ENCODE measurements at regions not wholly inside any gene's neighbourhood (a gene's known extent, or its start where the extent isn't known, plus 50 kb on each side); places are given as distances from the start of the nearest gene placed in this dataset.

DNA sequence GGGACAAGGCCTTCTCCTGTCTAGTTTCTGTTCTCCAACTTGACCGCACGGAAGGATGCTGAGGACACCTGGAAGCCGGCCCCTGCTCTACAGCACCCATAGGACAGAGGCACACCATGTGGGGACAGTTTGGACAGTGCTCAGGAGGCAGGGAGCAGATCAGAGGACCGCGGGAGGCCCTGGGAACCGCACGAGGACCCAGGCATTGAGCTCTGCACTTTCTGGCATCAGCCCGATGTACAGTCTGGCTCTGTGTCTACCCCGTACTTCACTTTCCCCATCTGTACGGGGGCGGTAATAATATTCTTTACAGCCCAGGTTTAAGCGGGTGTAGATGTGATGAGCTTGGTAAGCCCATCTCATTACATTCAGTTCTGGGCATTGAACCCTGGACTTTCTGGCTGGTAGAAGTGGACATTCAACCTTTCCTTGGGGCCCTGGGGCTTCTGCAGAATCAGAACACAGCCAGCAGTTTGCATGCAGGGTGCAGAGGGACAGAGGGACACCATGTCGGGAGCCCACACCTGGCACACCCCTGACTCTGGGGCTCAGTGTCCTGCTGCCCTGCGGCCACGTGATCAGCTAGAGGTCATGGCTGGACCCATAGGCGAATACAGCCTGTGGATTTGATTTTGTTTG, 258.7 kb downstream of the SEC14L1 start:
- no peak for DNase-seq

DNA sequence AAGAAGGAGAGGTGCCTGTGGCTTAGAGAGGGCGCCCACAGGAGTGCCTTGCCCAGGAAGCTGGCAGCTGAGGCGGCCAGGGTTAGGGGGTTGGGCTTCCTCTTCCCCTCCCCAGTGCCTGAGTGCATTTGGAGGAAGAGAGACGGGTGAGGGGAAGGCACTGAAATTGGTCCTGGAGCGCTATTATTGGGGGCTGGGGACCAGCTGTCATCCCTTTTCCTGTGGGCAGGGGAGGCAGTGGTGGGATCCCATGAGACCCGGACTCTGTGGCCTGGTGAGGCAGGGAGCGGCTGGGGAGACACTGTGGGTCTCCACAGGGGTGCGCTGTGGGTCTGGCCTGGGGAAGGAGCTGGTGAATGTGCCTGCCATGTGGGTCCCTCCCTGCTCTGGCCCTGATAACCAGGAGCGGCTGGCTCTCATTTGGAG, 259.7 kb downstream of the SEC14L1 start:
- no peak for DNase-seq

DNA sequence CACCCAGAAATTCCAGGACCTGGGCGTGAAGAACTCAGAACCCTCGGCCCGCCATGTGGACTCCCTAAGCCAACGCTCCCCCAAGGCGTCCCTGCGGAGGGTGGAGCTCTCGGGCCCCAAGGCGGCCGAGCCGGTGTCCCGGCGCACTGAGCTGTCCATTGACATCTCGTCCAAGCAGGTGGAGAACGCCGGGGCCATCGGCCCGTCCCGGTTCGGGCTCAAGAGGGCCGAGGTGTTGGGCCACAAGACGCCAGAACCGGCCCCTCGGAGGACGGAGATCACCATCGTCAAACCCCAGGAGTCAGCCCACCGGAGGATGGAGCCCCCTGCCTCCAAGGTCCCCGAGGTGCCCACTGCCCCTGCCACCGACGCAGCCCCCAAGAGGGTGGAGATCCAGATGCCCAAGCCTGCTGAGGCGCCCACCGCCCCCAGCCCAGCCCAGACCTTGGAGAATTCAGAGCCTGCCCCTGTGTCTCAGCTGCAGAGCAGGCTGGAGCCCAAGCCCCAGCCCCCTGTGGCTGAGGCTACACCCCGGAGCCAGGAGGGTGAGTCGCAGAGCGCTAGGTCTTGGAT, 261.5 kb downstream of the SEC14L1 start:
- no peak for DNase-seq

DNA sequence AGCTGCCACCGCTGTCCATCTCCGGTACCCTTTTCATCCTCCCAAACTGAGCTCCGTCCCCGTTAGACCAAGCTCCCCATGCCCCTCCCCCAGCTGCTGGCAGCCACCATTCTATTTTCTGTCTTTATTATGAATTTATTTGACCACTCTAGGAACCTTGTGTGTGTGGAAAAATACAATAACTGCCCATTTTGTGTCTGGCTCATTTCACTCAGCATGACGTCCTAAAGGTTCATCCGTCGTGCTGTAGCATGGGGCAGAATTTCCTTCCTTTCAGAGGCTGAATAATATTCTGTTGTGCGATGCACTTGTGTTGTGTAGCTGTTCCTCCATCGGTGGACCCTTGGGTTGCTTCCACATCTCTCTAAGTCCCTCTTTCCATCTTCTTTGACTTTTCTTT, 263.1 kb downstream of the SEC14L1 start:
- no peak for DNase-seq

DNA sequence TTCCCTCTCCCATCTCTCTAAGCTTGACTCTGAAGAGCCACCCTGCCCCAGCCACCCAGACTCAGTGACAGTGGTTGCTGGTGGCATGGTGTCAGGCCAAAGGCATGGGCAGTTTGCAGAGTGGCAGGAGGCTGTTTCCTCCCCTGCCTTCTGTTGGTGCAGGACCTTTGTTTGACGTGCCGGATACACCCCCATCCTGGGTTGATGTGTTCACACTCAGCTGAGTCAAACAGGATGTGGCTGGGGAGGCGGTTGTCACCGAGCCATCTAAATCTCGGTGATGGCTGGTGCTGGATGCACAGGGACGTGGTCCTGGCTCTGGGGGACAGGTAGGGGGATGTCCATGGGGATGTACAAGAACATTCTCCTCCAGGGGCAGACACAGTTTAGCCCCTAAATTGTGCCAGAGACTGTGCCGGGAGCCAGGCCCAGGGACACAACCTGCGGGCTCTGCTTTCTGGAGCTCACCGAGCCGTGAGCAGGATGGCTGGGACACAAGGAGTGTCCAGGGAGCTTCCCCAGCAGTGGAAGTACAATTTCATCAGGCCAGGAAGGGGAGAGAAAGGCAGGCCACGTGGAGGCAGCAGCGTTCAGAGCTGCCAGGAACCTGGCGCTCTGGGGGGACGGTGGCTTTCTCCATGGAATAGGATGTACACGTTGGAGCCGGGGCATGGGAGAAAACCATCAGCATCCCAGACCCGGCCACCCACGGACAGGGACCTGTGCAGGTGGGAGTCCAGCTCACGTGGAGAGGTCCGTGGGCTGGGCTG, 264.2 kb downstream of the SEC14L1 start:
- no peak for DNase-seq

DNA sequence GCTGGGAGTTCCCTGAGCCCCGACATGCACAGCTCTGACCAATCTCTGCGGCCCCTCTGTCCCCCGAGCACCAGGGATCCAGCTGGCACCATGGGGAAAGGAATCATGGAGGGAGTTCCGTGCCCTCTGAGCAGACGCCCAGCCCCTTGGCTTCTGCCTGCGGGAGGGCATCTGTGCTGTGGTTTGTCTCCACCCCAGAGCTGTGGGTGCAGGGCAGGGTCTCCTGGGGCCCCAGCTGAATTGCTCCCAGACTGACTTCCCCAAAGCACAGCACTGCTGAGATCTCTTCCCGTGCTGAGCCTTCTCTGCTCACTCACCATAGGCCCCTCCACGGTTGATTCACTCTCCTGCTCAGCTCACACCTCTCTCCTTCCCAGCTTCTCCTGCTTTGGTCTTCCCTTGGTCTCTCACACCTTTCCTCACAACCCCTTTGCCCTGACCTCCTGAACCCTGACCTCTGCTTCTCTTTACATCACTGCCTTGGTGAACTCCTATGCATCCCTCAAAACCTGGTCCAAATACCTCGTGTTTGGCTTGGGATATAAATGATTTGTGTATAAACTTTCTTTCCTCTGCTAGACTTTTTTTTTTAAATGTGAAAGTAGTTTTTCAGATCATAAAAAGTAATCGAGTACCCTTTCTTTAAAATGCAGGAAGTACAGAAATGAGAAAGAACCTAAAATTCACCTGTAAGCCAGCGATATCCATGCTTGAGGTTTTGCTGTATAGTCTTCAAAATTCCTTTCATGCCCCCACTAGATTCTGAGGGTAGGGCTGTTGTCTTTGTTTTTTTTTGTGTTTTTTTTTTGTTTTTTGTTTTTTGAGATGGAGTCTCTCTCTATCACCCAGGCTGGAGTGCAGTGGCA, 265.3 kb downstream of the SEC14L1 start:
- DNase-seq, result no peak

DNA sequence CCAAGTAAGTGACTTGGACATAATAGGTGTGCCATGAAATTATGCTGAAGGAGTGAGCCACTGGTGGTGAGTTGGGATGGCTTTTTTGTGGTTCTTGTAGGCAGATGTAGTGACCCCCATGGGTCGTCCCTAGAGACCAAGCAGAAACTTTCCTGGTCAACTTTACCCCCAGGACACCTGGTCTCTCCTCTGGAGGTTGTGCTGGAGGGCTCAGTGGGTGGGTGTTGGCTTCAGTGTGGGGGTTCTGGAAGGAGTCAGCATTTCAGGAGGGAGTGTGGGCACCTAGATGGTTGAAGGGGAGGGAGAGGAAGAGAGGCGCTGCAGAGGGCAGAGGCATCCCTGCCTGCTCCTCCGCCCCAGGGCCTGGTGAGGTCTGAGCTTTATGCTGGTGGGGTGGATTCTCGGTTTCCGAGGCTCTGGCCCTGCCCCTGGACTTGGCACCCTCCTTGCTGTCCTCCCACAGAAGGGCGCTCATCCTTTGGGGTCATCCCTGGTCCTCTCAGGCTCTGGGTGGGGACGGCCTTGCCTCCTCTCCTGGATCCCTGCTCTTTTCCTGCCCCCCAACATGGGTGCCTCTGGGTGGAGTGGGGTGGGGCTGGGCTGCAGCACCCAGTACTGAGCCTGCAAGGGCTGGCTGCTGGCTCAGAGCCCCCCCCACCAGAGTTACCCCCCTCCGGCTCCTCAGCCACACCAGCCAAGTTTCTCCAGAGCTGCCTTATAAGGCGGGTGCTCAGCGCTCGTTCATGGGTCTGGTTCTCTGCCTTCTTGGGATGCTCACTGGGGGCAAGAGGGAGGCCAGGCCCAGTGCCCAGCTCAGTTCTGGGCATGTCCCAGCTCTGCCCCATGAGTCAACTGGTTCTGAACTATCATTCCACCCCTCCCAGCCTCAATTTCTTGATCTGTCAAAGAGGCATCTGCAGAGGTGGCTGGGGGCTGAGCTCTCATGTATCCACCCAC, 266.8 kb downstream of the SEC14L1 start:
- DNase-seq, result no peak

DNA sequence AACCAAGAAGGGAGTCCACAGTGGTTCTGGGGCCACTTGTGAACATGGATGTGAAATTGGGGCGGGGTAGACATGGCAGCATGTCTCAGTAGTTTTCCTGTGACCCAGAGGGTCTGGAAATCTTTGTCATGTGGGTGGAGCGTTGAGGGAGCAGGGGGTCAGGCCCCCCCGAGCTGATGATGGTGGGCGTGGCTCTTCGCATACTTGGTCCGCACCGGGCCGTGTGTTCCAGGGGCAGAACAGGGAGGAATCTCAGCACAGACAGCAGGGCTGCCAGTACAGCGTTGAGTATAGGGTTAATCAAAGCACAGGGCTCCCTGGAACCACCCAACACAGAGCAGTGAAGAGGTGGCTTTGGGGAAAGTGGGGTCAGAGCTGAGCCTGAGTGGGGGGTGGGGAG, 267.5 kb downstream of the SEC14L1 start:
- DNase-seq, result no peak

DNA sequence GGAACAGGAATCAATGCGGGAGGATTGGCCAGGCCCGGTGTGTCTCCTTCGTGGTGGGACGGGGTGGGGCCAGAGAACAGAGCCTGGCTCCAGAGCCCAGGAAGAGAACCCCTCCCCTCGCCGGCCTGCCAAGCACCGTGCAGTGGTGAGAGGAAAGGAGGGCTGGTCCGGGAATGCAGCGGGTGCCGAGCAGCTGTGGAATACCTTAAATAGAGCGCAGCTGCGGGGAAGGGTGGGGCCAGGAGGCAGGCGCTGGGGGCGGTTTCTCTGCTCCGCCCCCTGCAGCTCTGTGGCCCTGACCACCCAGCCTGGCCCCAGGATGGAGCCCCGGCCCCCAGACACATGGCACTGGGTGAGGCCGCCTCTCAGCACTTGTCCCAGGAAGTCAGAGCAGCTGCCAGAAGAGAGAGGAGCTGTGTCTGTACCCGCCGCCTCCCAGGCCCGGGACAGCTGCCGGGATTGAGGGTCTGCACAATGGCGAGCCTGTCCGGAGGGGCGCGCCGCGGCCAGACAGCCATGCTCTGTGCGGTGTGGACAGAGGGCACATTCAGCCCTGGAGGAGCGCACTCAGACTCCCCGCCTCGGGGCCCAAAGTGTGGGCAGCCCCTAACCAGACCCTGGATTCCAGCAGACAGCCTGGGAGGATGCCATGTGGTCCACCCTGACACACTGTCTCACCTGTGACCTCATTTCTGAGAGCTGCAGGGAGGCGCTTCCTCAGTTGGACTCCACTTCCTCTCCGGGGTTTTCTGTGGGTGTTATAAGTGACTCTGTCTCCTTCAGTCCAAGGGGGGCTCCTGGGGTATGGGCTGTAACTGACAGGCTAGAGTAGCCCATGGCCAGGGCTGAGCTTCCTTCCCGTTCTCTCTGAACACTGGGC, 268.8 kb downstream of the SEC14L1 start:
- no peak for DNase-seq

DNA sequence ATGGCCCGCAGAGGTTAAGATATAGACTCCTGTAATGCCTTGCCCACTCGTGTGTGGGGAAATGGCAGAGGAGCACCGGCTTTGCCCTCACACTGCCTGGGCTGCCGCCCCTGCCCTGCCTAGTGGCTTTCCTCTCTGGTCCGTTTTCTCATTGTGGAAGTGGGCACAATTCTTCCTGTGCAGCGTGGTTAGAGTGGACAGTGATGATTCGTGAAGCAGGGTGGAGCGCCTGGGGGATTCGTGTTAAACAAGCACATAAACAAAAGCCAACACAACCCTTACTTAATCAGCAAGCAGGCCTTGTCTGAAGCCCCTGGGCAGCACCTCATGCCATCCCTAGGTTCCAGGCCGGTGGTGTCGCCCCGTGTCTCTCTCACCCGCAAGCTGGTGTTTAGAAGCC, 269.7 kb downstream of the SEC14L1 start:
- no peak for DNase-seq

DNA sequence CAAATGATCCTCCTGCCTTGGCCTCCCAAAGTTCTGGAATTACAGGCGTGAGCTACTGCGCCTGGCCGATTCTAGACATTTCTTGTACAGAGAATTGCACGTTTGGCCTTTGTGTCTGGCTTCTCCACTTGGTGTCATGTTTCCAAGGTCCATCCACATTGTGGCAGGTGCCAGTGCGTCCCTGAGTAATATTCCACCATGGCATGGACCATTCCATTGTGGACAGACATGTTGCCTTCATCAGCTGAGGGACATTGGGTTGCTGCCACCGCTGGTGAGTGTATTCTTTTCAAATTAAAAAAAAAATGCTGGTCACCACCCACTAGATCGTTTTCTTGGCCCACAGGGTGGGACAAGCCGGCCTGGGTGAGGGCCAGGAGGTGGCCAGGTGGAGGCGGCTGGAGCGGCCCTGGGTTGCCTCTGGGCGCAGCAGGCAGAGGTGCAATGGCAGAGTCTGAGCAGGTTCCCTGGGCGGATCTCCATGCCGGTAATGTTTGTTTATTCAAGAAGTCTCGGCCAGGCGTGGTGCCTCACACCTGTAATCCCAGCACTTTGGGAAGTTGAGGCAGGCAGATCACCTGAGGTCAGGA, 274.1 kb downstream of the SEC14L1 start:
- peak; percentile 47 for DNase-seq

DNA sequence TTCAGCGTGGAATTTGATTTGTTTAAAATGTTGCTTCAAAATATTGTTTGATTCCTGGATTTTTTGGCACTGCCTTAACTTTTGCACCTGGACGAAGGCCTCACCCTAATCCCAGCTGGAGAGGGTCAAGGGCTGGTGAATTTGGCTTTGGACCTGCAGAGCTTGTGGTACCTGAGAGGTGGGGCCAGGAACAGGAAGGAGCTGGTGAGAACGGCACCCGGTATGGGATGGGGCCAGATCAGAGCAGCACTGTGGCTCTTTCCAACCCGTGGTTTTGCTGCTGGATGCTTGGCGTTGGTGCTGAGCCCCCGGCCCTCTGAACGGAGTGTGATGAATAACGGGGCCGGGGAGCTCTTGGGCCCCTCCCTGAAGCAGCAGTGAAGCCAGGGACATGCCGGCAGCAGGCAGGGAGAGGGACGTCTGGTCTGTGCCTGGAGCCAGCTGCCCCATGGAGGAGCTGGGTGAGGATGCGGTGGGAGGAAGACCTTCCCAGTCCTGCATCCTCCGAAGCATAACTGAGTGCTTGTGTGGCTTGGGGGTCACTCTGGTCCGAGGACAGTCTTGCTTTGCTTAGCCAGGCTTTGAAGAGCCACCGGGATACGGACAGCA, 275.4 kb downstream of the SEC14L1 start:
- no peak for DNase-seq

DNA sequence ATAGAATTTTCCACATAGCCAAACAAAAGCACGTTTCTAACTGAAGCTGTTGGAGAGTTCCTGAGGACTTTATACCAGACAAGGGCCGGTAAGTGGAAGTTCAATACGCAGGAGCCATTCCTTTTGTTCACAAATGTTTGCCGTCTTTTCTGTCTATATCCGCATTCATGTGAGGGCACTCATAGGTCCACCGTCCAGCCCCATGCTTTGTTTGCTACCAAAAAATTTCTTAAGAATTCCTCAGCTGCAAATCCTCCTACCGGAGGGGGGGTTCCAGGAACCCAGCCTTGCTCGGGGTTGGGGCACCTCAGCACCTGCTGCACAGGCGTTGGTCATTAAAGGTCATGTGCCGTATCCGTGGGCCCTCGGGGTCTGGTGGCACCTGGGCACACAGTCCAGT, 276.8 kb downstream of the SEC14L1 start:
- peak; percentile 65 for DNase-seq

DNA sequence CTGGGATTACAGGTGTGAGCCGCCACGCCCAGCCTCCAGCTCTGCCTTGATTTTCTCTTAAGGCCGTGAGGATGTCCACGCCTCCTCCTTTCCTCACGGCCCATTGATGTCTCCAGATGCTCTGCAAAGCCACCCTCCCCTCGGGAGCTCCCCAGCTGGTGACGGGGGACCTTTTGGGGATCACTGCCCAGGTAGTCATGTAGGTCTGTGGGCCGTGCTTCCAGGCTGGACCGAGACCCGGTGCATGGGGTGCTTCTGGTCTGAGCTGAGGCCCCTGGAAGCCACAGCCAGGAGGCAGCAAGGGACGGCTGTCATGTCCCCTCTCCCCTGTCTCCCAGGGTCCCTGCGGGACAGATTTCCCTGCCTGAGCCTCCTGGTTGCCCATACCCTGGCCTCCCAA, 277.8 kb downstream of the SEC14L1 start:
- DNase-seq, result no peak

DNA sequence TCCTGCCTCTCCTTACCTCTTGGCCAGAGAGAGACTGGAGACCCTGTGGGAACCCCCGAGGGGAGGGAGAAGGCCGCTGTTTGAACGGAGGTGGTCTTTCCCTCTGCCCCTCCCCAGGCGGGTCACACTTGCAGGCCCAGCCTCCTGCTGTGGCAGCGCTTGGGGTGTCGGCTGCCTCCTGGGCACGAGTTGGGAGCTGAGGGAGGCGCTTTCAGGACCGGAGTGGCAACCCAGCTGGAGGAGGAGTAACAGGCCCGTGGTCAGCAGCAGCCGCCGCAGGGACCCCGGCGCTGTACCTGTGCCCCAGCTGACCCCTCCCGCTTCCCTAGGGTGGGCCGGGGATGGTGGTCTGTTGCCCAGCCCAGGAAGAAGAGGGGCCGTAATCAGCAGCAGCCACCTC, 278.3 kb downstream of the SEC14L1 start:
- no peak for DNase-seq

DNA sequence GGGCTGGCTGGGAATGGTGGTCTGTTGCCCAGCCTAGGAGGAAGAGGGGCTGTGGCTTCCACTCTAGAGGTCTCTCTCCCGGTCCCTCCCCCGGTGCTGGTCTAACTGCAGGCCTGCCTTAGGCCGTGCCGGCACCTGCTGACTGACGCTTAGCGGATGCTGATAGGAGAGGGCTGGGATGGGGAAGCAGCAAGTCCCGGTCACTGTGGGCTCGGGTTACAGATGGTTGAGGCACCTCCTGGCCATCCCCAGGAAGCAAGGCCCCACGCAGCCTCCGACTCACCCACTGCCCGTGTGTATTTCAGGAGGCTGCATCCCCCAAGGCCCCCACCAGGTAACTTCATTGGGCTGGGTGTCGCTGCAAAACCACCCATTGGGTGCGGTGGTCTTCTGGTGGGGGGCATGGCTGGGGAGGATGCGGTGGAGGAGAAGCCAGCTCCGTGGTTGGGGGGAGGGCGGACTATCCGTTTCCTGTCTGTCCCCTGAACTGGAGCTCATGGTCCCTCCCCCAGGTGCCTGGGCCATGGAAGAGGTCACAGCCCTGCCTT, 278.9 kb downstream of the SEC14L1 start:
- DNase-seq, result no peak

DNA sequence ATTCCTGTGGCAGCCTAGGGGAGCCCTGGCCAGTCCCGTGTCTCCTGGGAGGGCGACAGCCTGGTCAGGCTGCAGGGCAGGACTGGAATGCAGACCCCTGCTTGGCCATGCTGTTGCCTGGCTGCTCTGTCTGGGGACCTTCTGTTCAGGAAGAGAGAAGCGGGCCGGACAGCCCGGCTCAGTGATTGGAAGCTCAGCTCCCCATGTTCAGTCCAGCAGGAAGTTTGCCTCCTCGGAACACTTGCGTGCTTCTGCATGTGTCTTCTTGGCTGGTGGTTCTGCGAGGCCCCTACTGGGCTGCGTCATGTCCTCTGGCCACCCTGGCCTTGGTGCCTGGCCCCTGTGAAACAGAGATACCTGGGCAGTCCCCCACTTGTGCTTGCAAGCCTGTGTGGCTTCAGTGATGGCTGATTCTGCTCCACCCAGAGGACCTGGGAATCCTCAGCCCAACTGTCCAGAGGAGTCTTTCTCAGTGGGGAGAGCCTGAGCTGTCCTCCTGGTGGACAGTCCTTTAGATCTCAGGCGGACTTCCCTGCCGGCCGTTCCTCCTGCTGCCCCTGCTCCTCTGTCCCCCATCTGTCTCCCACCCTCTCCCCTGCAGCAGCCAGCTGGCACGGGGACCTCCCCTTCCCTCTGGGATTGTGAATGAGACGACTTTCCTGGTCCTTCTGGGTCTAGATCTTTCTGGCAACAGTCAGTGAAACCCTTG, 279.5 kb downstream of the SEC14L1 start:
- DNase-seq, result no peak

DNA sequence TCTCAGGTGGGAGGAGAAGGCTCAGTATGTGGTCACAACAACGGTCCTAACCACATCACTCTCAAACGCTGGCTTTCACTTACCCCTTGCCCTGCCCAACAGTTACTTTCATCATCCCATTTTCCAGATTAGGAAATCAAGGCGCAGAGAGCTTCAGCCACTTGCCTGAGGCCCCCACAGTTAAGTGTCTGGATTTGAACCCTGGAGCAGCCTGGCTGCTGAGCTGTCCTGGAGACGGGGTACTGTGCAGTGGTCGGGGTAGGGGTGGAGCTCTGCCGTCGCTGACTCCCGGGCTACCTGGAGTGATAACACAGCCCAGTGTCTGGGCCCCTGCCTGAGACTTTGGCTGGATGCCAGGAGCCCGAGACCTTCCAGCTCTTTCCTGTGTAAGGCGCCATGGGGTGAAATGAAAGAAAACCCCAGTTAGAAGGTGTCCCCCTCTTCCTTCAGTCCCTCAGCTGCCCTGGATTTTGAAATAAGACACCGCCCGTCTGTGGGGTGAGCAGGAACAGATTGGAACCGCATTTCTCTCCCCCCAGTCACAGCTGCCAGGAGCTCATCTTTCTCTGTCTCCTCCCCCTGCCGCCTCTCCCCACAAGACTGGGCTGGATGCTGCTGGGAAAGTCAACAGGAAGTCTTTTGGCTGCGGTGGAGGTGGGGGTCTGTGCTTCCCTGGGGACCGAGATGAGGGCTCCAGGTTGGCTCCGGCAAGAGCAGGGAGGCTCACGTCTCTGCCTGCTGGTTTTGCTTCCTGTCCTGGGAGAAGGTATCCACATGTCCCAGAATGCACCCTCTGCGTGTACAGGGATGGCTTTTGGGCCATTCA, 280.2 kb downstream of the SEC14L1 start:
- DNase-seq, result peak; percentile 83

DNA sequence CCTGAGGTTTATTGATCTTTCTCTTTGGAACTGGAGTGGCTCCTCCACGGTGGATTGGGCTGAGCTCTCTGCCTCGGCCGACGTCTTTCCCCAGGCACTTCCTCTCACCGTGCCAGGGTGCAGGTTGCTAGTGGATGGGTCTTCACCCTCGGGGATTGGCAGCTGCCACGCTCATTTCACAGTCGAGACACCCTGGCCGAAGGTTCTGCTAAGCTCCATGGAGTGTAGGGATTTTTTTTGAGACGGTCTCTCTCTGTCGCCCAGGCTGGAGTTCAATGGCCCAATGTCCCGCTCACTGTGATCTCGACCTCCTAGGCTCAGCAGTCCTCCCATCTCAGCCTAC, 280.8 kb downstream of the SEC14L1 start:
- DNase-seq, result peak; percentile 83

All from NCI-H2029 treated with DMSO at 0.1 percent for 48 hours (cell line).